ENCODE measurements at regions not wholly inside any gene's neighbourhood (a gene's known extent, or its start where the extent isn't known, plus 50 kb on each side); places are given as distances from the start of the nearest gene placed in this dataset.

DNA sequence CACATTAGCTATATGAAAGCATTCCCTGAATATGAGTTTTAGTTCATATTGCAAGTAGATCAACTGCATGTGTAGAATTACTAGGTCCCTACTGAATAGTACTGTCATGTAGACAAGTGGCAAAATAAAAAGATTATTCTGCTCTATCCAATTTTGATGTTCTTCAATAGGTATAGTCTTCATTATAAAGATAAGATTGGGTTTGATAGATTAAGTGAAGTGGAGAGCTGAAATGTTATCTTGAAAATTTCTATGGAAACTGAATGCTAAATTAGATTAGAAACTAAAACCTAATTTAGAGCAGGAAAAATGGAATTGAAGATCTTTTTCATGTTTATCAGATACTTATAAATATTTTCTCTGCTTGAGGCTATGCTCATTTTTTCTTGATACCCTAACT lies 1610.0 kb downstream of the BRINP3 start:
- Histone ChIP-seq H4K20me1 (ENCODE audit: insufficient read depth, low read length) (no peaks in the 10 kb centered on the region), H3K9me3 (ENCODE audit: insufficient read depth, low read length, severe bottlenecking) (no peaks in the 10 kb centered on the region), H3K27ac (ENCODE audit: low read length) (no peak overlapping the region), H2AFZ (ENCODE audit: low read depth, low read length) (no peak overlapping the region), H3K27me3 (ENCODE audit: insufficient read depth, low read length, poor library complexity) (no peaks in the 10 kb centered on the region), H3K4me2 (ENCODE audit: insufficient read depth, low read length) (no peak overlapping the region), H3K36me3 (ENCODE audit: insufficient read depth, low read length) (no peaks in the 10 kb centered on the region), H3K4me3 (ENCODE audit: low read depth in 1 of 2, low read length in 2 of 2) (no peak overlapping the region), H3K9ac (ENCODE audit: low read depth, low read length) (no peak overlapping the region), H3K4me1 (ENCODE audit: insufficient read depth, low read length) (no peaks in the 10 kb centered on the region), H3K79me2 (ENCODE audit: insufficient read depth, low read length) (no peaks in the 10 kb centered on the region)
- DNase-seq = no peak
- no peak for ATAC-seq (ENCODE audit: insufficient read depth, low read depth)
- no peak for TF ChIP-seq EZH2 (IDR thresholded peaks at IDR 0.05; ENCODE audit: borderline replicate concordance, low read depth, low read length, severe bottlenecking)
- TF ChIP-seq, protein P1, sequence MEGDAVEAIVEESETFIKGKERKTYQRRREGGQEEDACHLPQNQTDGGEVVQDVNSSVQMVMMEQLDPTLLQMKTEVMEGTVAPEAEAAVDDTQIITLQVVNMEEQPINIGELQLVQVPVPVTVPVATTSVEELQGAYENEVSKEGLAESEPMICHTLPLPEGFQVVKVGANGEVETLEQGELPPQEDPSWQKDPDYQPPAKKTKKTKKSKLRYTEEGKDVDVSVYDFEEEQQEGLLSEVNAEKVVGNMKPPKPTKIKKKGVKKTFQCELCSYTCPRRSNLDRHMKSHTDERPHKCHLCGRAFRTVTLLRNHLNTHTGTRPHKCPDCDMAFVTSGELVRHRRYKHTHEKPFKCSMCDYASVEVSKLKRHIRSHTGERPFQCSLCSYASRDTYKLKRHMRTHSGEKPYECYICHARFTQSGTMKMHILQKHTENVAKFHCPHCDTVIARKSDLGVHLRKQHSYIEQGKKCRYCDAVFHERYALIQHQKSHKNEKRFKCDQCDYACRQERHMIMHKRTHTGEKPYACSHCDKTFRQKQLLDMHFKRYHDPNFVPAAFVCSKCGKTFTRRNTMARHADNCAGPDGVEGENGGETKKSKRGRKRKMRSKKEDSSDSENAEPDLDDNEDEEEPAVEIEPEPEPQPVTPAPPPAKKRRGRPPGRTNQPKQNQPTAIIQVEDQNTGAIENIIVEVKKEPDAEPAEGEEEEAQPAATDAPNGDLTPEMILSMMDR (IDR thresholded peaks at IDR 0.05; ENCODE audit: borderline replicate concordance, extremely low read depth, low read length, poor library complexity, severe bottlenecking) = no peak

DNA sequence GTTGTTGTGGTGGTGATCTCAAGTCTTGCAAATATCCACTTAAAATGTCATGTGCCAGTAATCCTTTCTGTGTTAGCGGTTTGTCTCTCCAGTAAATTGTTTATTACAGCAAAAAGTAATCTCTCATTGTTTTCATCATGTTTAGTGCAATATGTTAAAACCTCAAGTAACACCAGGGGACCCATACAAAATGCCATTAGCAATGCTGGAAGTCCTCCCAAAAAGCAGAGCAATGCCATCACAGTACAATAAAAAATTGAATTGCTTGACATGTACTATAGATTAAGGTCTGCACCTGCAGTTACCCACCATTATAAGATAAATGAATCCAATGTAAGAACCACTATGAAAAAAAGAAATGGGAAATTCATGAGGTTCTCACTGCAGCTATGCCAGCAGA lies 1606.5 kb downstream of the BRINP3 start:
- TF ChIP-seq, protein P1 (IDR thresholded peaks at IDR 0.05; ENCODE audit: borderline replicate concordance, extremely low read depth, low read length, poor library complexity, severe bottlenecking) = no peak
- TF ChIP-seq EZH2 (IDR thresholded peaks at IDR 0.05; ENCODE audit: borderline replicate concordance, low read depth, low read length, severe bottlenecking) = no peak
- Histone ChIP-seq H3K27ac (ENCODE audit: low read length) (no peak overlapping the region), H3K9me3 (ENCODE audit: insufficient read depth, low read length, severe bottlenecking) (no peaks in the 10 kb centered on the region), H4K20me1 (ENCODE audit: insufficient read depth, low read length) (no peaks in the 10 kb centered on the region), H3K79me2 (ENCODE audit: insufficient read depth, low read length) (no peaks in the 10 kb centered on the region), H3K27me3 (ENCODE audit: insufficient read depth, low read length, poor library complexity) (no peaks in the 10 kb centered on the region), H2AFZ (ENCODE audit: low read depth, low read length) (no peak overlapping the region), H3K36me3 (ENCODE audit: insufficient read depth, low read length) (no peaks in the 10 kb centered on the region), H3K4me1 (ENCODE audit: insufficient read depth, low read length) (no peaks in the 10 kb centered on the region), H3K4me3 (ENCODE audit: low read depth in 1 of 2, low read length in 2 of 2) (no peak overlapping the region), H3K9ac (ENCODE audit: low read depth, low read length) (no peak overlapping the region), H3K4me2 (ENCODE audit: insufficient read depth, low read length) (no peak overlapping the region)
- no peak for DNase-seq
- no peak for ATAC-seq (ENCODE audit: insufficient read depth, low read depth)

DNA sequence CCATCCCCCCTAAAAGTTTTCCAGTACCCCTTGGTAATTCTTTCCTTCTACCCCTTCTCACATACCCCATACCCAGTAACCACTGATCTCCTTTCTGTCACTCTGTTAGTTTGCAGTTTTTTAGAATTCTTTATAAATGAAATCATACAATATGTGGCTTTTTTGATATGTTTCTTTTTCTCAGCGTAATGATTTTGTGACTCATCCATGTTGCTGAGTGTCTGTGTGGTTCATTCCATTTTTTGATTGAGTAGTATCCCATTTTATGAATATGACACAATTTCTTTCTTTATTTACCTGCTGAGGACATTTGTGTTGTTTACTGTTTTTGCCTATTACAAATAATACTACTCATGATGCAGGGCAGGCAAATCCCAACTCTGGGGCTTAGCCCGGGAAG lies 1605.3 kb downstream of the BRINP3 start:
- H3K27ac ChIP-seq (ENCODE audit: low read length) = no peak overlapping the region
- H4K20me1 ChIP-seq (ENCODE audit: insufficient read depth, low read length) = no peaks in the 10 kb centered on the region
- H3K9me3 ChIP-seq (ENCODE audit: insufficient read depth, low read length, severe bottlenecking) = no peaks in the 10 kb centered on the region
- no peaks in the 10 kb centered on the region for H3K79me2 ChIP-seq (ENCODE audit: insufficient read depth, low read length)
- no peaks in the 10 kb centered on the region for H3K4me1 ChIP-seq (ENCODE audit: insufficient read depth, low read length)
- H3K4me3 ChIP-seq (ENCODE audit: low read depth in 1 of 2, low read length in 2 of 2) = no peak overlapping the region
- no peaks in the 10 kb centered on the region for H3K27me3 ChIP-seq (ENCODE audit: insufficient read depth, low read length, poor library complexity)
- ATAC-seq (ENCODE audit: insufficient read depth, low read depth) = no peak
- H2AFZ ChIP-seq (ENCODE audit: low read depth, low read length) = no peak overlapping the region
- DNase-seq = no peak
- no peak overlapping the region for H3K4me2 ChIP-seq (ENCODE audit: insufficient read depth, low read length)
- H3K9ac ChIP-seq (ENCODE audit: low read depth, low read length) = no peak overlapping the region
- TF ChIP-seq, protein P1 (IDR thresholded peaks at IDR 0.05; ENCODE audit: borderline replicate concordance, extremely low read depth, low read length, poor library complexity, severe bottlenecking) = no peak
- TF ChIP-seq EZH2 (IDR thresholded peaks at IDR 0.05; ENCODE audit: borderline replicate concordance, low read depth, low read length, severe bottlenecking) = no peak
- no peaks in the 10 kb centered on the region for H3K36me3 ChIP-seq (ENCODE audit: insufficient read depth, low read length)

DNA sequence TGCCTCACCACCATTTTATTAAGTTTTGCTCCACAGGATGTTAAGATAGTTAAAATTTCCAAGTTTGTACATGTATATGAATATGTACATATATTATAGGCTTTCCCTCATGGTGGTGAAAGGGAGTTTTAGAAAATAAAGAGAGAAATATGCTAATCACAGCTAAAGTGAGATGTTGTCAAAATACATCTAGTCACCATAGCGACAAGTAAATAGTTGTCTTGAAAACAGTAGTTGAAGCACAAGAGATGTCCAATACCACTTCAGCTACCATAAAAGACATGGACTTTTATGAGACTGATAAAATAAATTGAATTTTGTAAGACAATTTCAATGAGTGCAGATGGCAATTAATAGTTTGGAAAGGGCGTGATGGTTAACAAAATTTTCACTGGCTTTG lies 1600.0 kb downstream of the BRINP3 start:
- no peak overlapping the region for H3K4me3 ChIP-seq (ENCODE audit: low read depth in 1 of 2, low read length in 2 of 2)
- no peak overlapping the region for H3K9ac ChIP-seq (ENCODE audit: low read depth, low read length)
- H3K4me1 ChIP-seq (ENCODE audit: insufficient read depth, low read length) = no peaks in the 10 kb centered on the region
- no peaks in the 10 kb centered on the region for H3K79me2 ChIP-seq (ENCODE audit: insufficient read depth, low read length)
- H4K20me1 ChIP-seq (ENCODE audit: insufficient read depth, low read length) = no peaks in the 10 kb centered on the region
- H3K4me2 ChIP-seq (ENCODE audit: insufficient read depth, low read length) = no peak overlapping the region
- H2AFZ ChIP-seq (ENCODE audit: low read depth, low read length) = no peak overlapping the region
- H3K9me3 ChIP-seq (ENCODE audit: insufficient read depth, low read length, severe bottlenecking) = no peaks in the 10 kb centered on the region
- H3K27ac ChIP-seq (ENCODE audit: low read length) = no peak overlapping the region
- no peaks in the 10 kb centered on the region for H3K36me3 ChIP-seq (ENCODE audit: insufficient read depth, low read length)
- H3K27me3 ChIP-seq (ENCODE audit: insufficient read depth, low read length, poor library complexity) = no peaks in the 10 kb centered on the region
- ATAC-seq (ENCODE audit: insufficient read depth, low read depth) (no peak), DNase-seq (no peak)
- TF ChIP-seq, protein P1 (IDR thresholded peaks at IDR 0.05; ENCODE audit: borderline replicate concordance, extremely low read depth, low read length, poor library complexity, severe bottlenecking) = no peak
- no peak for TF ChIP-seq EZH2 (IDR thresholded peaks at IDR 0.05; ENCODE audit: borderline replicate concordance, low read depth, low read length, severe bottlenecking)
